GM12891 (cell line): ENCODE measurements at regions not wholly inside any gene's neighbourhood (a gene's known extent, or its start where the extent isn't known, plus 50 kb on each side); places are given as distances from the start of the nearest gene placed in this dataset.

Experiments used
- POLR2A ChIP-seq: IDR thresholded peaks from 2 replicates; pipeline ENCODE4 v1.6.1; 2011; ENCODE audit warnings: low read depth, low read length, control low read depth
- POLR2AphosphoS5 ChIP-seq: IDR thresholded peaks from 2 replicates; pipeline ENCODE4 v1.6.1; 2011; ENCODE audit warnings: low read depth, low read length, control low read depth
- POU2F2 ChIP-seq: IDR thresholded peaks from 2 replicates; pipeline ENCODE4 v1.6.1; 2011; ENCODE audit warnings: low read depth, mild to moderate bottlenecking, control low read depth, low read length, moderate library complexity
- TAF1 ChIP-seq: IDR thresholded peaks from 2 replicates; pipeline ENCODE4 v1.6.1; 2011; ENCODE audit warnings: low read depth, low read length, control low read depth

DNA sequence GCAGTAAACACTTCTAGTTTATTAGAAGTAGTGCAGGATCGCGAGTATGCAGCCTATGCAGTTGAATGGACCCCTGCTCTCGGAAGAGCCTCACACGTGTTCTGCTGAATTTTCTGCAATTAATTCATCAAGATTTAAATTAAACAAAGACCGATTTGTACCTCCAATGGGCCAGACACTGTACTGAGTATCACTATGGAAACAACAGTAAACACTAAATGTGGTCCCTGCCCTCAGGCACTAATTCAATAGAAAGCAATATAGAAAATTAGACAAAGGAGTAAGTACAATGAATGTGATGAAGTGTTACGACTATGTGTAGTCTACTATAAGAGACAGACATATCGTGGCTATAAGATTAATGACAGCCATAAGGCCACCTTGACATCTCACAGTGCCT is 740.3 kb upstream of the FRG1 start:
- TF ChIP-seq POLR2AphosphoS5 (no peak), POU2F2 (no peak), POLR2A (no peak), TAF1 (no peak)
